Astrocyte of the cerebellum (primary cell): ENCODE measurements at regions not wholly inside any gene's neighbourhood (a gene's known extent, or its start where the extent isn't known, plus 50 kb on each side); places are given as distances from the start of the nearest gene placed in this dataset.
A peak's percentile ranks its signal among the peaks of the same experiment; 100 is the strongest.

ENCODE experiments used
- DNase-seq: peaks from one replicate; pipeline ENCODE4 v3.0.0-alpha.2; 2011; ENCODE audit warnings: low read depth
- H3K4me3 ChIP-seq: 2 replicates; pipeline ENCODE4 v1.5.1; 2011; ENCODE audit warnings: mild to moderate bottlenecking, low read depth, low read length, moderate library complexity
- in situ Hi-C: cut with HindIII; loops from 2 replicates; pipeline ENCODE4 v1.10.0; 2017; ENCODE audit warnings: low sequenced_read_pairs
- TF ChIP-seq, protein P1 (sequence below): IDR thresholded peaks from 2 replicates; pipeline ENCODE4 v1.5.1; 2012; ENCODE audit warnings: low read length, low read depth, moderate library complexity, mild to moderate bottlenecking; ENCODE audit errors: missing control alignments

GRCh38 chr3:16721494-16721893 is 116.3 kb upstream of the DAZL start:
- TF ChIP-seq, protein P1, sequence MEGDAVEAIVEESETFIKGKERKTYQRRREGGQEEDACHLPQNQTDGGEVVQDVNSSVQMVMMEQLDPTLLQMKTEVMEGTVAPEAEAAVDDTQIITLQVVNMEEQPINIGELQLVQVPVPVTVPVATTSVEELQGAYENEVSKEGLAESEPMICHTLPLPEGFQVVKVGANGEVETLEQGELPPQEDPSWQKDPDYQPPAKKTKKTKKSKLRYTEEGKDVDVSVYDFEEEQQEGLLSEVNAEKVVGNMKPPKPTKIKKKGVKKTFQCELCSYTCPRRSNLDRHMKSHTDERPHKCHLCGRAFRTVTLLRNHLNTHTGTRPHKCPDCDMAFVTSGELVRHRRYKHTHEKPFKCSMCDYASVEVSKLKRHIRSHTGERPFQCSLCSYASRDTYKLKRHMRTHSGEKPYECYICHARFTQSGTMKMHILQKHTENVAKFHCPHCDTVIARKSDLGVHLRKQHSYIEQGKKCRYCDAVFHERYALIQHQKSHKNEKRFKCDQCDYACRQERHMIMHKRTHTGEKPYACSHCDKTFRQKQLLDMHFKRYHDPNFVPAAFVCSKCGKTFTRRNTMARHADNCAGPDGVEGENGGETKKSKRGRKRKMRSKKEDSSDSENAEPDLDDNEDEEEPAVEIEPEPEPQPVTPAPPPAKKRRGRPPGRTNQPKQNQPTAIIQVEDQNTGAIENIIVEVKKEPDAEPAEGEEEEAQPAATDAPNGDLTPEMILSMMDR: no peak
- in situ Hi-C loops: no loop called here
- no peak overlapping the region for H3K4me3 ChIP-seq
- DNase-seq: no peak

DNA sequence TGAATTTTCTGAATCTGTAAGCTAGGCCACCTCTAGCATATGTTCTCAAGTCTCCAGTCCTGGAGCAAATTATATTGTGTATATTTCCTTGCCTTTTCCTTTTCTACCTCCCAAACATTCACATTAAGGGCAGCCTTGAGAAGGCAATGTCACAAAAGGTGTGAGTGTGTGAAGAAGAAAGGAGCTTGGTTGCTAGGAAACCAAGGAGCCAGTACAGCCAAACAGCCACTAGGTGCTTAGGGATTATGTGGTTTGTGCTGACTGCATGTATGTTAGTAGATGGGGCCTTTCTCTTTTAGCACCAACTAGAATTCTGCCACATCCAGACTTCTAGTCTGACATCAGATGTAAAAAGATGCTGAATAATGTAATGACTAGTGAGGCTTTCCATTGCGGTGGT is 118.8 kb upstream of the DAZL start:
- in situ Hi-C loops: no loop called here
- TF ChIP-seq, protein P1: peak; percentile 29
- H3K4me3 ChIP-seq: no peak overlapping the region
- DNase-seq: no peak

GRCh38 chr3:16724487-16724886 is 119.3 kb upstream of the DAZL start:
- no peak overlapping the region for H3K4me3 ChIP-seq
- TF ChIP-seq, protein P1: no peak
- in situ Hi-C loops: no loop called here
- DNase-seq: no peak

GRCh38 chr3:16725972-16726371 is 120.7 kb upstream of the DAZL start:
- DNase-seq: no peak
- in situ Hi-C loops: no loop called here
- H3K4me3 ChIP-seq: no peak overlapping the region
- TF ChIP-seq, protein P1: no peak

DNA sequence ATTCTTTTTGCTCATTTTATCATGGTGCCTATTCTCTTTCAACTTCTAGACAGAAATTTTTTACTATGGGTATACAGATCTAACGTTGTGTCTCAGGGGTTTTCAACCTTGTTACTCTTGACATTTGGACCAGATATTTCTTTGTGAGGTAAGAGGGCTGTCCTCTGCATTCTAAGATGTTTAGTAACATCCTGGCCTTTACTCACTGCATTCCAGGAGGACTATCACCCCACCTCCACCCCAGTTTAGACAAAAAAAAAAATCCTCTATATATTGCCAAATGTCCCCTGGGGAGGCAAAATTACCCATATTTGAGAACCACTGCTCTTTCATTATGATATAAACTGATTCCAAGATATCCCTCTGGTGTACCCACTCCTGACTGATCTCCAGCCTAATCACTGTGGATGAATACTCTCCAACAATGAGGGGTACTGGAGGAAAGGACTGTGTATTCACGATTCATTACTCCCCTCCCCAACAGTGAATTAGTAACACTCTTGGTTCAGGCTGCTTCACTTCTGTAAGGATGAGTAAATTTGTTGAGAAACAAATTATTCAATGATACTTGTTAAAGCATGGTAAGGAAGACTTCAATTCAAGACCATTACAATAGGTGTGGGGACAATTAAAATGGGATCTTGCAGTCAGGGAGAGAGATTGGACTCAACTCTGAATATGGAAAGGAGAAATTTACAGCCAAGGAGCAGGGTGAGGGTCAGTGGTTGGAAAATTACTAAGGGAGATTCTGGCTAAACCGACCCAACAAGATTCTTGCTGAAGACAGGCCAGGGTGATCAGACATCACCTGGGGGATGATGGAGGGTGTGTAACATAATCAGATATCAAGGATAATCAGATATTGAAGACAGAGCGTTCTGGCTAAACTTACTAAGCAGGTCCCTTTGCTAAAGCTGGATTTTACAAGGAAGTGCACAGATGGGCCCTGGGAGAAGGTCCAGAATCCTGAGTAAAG is 123.8 kb upstream of the DAZL start:
- TF ChIP-seq, protein P1: no peak
- H3K4me3 ChIP-seq: no peak overlapping the region
- in situ Hi-C loops: no loop called here
- DNase-seq: no peak

GRCh38 chr3:16738451-16738850 is 133.2 kb upstream of the DAZL start:
- TF ChIP-seq, protein P1: no peak
- in situ Hi-C loops: no loop called here

More at GRCh38 chr3:16738451-16738850, 133.2 kb upstream of the DAZL start:
- H3K4me3 ChIP-seq: no peak overlapping the region
- DNase-seq: no peak
